ENCODE measurements at regions not wholly inside any gene's neighbourhood (a gene's known extent, or its start where the extent isn't known, plus 50 kb on each side); places are given as distances from the start of the nearest gene placed in this dataset.

- TF ChIP-seq SIX5 (IDR thresholded peaks at IDR 0.05; ENCODE audit: low read depth, low read length) (no peak), SRF (IDR thresholded peaks at IDR 0.05; ENCODE audit: low read depth, low read length) (peak; percentile 28; the same call in 1 of the 2 replicates)
Observed at GRCh38 chr13:112124141-112124540, 57.2 kb downstream of the SOX1 start.

More at GRCh38 chr13:112124141-112124540, 57.2 kb downstream of the SOX1 start:
- ChIA-PET POLR2A (ENCODE audit: partially characterized antibody) (no interaction called here), CTCF (ENCODE audit: partially characterized antibody) (interaction anchor here (1.2 kb wide), 1 partner anchor 8 kb away, joined by 3 read pairs; no protein-coding TSS in a partner anchor)
- H3K4ac ChIP-seq (replicated peaks; ENCODE audit: insufficient read length, low read depth, low read length) = no peak overlapping the region
- no peak overlapping the region for H3K23ac ChIP-seq (ENCODE audit: insufficient read length)
- H2BK5ac ChIP-seq (ENCODE audit: low read depth, low read length) = no peak overlapping the region
- FAIRE-seq (no peak), DNase-seq (ENCODE audit: low read depth in 1 of 2, low spot score in 2 of 2) (no peak)
- WGBS, 2 experiments (ENCODE audit: extremely low coverage in 1 of 2, insufficient coverage in 1 of 2, insufficient read length in 1 of 2, insufficient replicate concordance in 2 of 2, low coverage in 1 of 2, low lambda C conversion rate in 2 of 2, missing lambda C conversion rate in 1 of 2) = 78% methylated on average over 5 of the region's 5 CpGs; no CpG with 5 or more reads in 1 of the 2 experiments
- H3K27ac ChIP-seq (ENCODE audit: low read depth, low read length) = no peak overlapping the region
- no peak overlapping the region for H3K56ac ChIP-seq (replicated peaks; ENCODE audit: insufficient read length, low read depth, low read length)
- H4K8ac ChIP-seq (ENCODE audit: extremely low read depth, insufficient read depth, low read length) = no peak overlapping the region
- peaks cover 0 to 4% of the 10 kb centered on the region in 2 experiments for H4K20me1 ChIP-seq (replicated peaks in 1 of 2; ENCODE audit: control insufficient read depth in 1 of 2, insufficient read depth in 2 of 2, low read length in 2 of 2)
- 0 out of 2 replicates have a peak overlapping the region, but pooled peaks have one; percentile 72 for H2BK20ac ChIP-seq (ENCODE audit: low read length)
- no peak overlapping the region for H2BK15ac ChIP-seq (ENCODE audit: low read length)
- H3K14ac ChIP-seq (ENCODE audit: insufficient read length) = no peak overlapping the region
- H3K9me3 ChIP-seq (ENCODE audit: insufficient read depth in 2 of 2, low read depth in 1 of 2, low read length in 1 of 2) = no peaks in the 10 kb centered on the region
- H3K18ac ChIP-seq (ENCODE audit: extremely low read depth, low read length) = no peak overlapping the region
- H2BK12ac ChIP-seq (ENCODE audit: low read depth, low read length) = no peak overlapping the region
- H3K36me3 ChIP-seq (ENCODE audit: control insufficient read depth in 2 of 4, insufficient read depth in 4 of 4, low read length in 3 of 4) = no peaks in the 10 kb centered on the region
- H3K4me3 ChIP-seq (ENCODE audit: extremely low read depth in 1 of 4, insufficient read depth in 2 of 4, low read depth in 3 of 4, low read length in 4 of 4) = no peak overlapping the region
- peaks cover 0 to 2% (median 1%) of the 10 kb centered on the region in 4 experiments; a peak in 2 of 7 replicates for H3K4me1 ChIP-seq (replicated peaks in 1 of 4; ENCODE audit: control insufficient read depth in 3 of 4, insufficient read depth in 4 of 4, low read length in 3 of 4)
- H4K91ac ChIP-seq (replicated peaks; ENCODE audit: insufficient read length, low read length) = no peak overlapping the region
- H3K9ac ChIP-seq (replicated peaks in 1 of 4; ENCODE audit: extremely low read depth in 1 of 4, low read depth in 3 of 4, low read length in 3 of 4) = no peak overlapping the region
- H3K79me2 ChIP-seq (ENCODE audit: control insufficient read depth in 1 of 2, insufficient read depth in 2 of 2, low read length in 2 of 2) = no peaks in the 10 kb centered on the region
- H2AK5ac ChIP-seq (ENCODE audit: low read depth, low read length) = no peak overlapping the region
- H2AFZ ChIP-seq (ENCODE audit: low read length) = no peak overlapping the region
- no peaks in the 10 kb centered on the region for H3K79me1 ChIP-seq (ENCODE audit: low read depth, low read length)
- peaks cover 2% of the 10 kb centered on the region; the same call in 1 of the 2 replicates for H3K23me2 ChIP-seq (ENCODE audit: low read depth, low read length)
- H2BK120ac ChIP-seq (replicated peaks; ENCODE audit: low read depth, low read length) = no peak overlapping the region
- H3K4me2 ChIP-seq (ENCODE audit: insufficient read depth in 1 of 2, low read depth in 2 of 2, low read length in 2 of 2) = no peak overlapping the region
- H3K27me3 ChIP-seq (replicated peaks in 1 of 4; ENCODE audit: control insufficient read depth in 3 of 4, extremely low read depth in 1 of 4, insufficient read depth in 3 of 4, low read length in 3 of 4) = peaks cover 0 to 5% (median 0%) of the 10 kb centered on the region in 4 experiments; a peak in 1 of 7 replicates
- H4K5ac ChIP-seq (ENCODE audit: insufficient read length, low read depth, low read length) = no peak overlapping the region
